ENCODE measurements at regions not wholly inside any gene's neighbourhood (a gene's known extent, or its start where the extent isn't known, plus 50 kb on each side); places are given as distances from the start of the nearest gene placed in this dataset.

DNA sequence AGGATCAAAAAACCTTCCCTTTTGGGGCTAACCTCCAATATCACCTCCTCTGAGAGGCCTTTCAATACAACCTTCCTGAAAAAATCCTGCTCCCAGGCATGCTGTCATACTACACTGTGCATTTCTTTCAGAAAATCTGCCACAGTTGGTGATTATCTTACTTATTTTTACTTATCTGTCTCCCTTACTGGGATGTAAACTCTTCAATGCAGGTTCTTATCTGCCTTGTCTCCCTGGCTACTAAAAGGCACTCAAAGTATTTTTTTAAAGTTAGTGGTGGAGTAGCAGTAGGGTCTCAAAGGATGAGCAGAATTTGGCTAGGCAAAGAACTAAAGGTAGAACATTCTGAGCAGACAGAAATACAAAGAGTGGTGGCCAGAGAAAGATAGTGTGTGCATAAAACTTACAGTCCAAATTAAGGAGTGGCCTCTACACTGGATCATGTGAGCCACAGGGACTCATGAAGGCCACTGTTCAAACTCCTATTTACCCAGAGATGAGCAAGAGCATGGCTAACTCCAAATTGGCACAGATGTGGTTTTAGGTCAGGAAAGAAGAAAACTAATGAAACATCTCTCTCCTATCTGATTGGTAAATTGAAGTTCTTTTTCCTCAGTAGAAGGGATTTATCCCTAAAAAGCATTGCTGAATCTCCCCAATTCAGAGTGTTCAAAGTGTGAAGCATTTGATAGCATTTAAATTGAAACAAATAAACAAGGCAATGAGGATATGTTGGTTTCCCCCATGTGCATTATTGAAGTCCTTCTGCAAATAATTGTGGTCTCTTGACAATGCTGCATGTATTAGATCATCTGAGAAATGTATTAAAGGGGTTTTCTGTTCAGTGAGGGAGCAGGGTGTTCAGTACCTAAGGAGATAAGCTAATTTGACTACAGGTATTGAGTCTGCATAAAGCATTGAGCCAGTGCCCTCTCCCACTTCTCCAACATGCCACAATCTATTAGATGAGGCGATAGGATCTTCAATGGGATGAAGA is 285.5 kb downstream of the MREG start:
- H3K36me3 ChIP-seq (ENCODE audit: insufficient read depth, low read length): no peaks in the 10 kb centered on the region
- H3K79me2 ChIP-seq (ENCODE audit: insufficient read depth, low read length): no peaks in the 10 kb centered on the region
- H3K4me1 ChIP-seq (ENCODE audit: insufficient read depth, low read length): peaks cover 48% of the 10 kb centered on the region
- no peaks in the 10 kb centered on the region for H4K20me1 ChIP-seq (ENCODE audit: insufficient read depth, low read length)
- no peak for DNase-seq (ENCODE audit: insufficient read length, low spot score, missing footprints)
- H3K4me2 ChIP-seq (ENCODE audit: insufficient read depth, low read length): peak overlapping the region; percentile 8
- no peaks in the 10 kb centered on the region for H3K27me3 ChIP-seq (ENCODE audit: insufficient read depth, low read length)
- no peaks in the 10 kb centered on the region for H3K9me3 ChIP-seq (ENCODE audit: low read depth, low read length)
- TF ChIP-seq, protein P1, sequence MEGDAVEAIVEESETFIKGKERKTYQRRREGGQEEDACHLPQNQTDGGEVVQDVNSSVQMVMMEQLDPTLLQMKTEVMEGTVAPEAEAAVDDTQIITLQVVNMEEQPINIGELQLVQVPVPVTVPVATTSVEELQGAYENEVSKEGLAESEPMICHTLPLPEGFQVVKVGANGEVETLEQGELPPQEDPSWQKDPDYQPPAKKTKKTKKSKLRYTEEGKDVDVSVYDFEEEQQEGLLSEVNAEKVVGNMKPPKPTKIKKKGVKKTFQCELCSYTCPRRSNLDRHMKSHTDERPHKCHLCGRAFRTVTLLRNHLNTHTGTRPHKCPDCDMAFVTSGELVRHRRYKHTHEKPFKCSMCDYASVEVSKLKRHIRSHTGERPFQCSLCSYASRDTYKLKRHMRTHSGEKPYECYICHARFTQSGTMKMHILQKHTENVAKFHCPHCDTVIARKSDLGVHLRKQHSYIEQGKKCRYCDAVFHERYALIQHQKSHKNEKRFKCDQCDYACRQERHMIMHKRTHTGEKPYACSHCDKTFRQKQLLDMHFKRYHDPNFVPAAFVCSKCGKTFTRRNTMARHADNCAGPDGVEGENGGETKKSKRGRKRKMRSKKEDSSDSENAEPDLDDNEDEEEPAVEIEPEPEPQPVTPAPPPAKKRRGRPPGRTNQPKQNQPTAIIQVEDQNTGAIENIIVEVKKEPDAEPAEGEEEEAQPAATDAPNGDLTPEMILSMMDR (IDR thresholded peaks at IDR 0.05; ENCODE audit: extremely low read depth, low read depth, low read length): no peak
- H3K27ac ChIP-seq (ENCODE audit: low read depth, low read length): peak overlapping the region; percentile 91
- no peak overlapping the region for H3K4me3 ChIP-seq (ENCODE audit: insufficient read depth, low read length)
- H2AFZ ChIP-seq (ENCODE audit: low read length): no peak overlapping the region

DNA sequence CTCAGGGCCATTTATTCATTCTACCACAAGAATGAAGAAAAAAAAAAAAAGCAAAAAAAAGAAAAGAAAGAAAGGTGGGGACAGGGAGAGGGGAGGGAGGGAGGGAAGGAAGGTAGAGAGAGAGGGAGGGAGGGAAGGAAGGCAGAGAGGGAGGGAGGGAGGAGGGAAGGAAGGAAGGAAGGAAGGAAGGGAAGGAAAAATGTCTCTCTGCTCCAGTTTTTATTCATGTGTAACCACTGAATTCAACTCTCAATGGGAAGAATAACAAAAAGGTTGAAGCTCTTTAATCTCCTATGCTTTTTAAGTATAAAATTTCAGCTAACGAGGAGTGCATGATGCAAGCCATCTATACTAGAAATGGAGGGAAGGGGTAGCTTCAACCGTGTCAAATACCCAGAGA is 287.3 kb downstream of the MREG start:
- TF ChIP-seq, protein P1 (IDR thresholded peaks at IDR 0.05; ENCODE audit: extremely low read depth, low read depth, low read length): no peak
- Histone ChIP-seq H3K79me2 (ENCODE audit: insufficient read depth, low read length) (no peaks in the 10 kb centered on the region), H3K27me3 (ENCODE audit: insufficient read depth, low read length) (no peaks in the 10 kb centered on the region), H3K27ac (ENCODE audit: low read depth, low read length) (no peak overlapping the region), H3K36me3 (ENCODE audit: insufficient read depth, low read length) (no peaks in the 10 kb centered on the region), H3K4me1 (ENCODE audit: insufficient read depth, low read length) (peaks cover 55% of the 10 kb centered on the region), H3K9me3 (ENCODE audit: low read depth, low read length) (no peaks in the 10 kb centered on the region), H3K4me3 (ENCODE audit: insufficient read depth, low read length) (no peak overlapping the region), H2AFZ (ENCODE audit: low read length) (no peak overlapping the region), H4K20me1 (ENCODE audit: insufficient read depth, low read length) (no peaks in the 10 kb centered on the region), H3K4me2 (ENCODE audit: insufficient read depth, low read length) (no peak overlapping the region)
- no peak for DNase-seq (ENCODE audit: insufficient read length, low spot score, missing footprints)

DNA sequence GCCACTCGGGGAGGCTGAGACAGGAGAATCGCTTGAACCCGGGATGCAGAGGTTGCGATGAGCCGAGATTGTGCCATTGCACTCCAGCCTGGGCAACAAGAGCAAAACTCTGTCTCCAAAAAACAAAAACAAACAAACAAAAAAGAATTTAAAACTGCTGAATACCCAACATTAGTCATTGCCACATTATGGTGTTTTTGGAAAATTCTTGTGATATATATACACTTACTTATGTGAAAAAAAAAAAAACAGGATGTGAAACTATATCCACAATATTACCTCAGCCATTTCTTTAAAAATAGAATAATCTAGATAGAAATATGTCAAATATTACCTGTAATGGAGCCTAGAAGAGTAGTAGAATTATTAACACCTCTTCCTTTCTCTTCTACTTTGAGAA is 288.3 kb upstream of the FN1 start:
- H3K79me2 ChIP-seq (ENCODE audit: insufficient read depth, low read length): peaks cover 4% of the 10 kb centered on the region
- H3K27ac ChIP-seq (ENCODE audit: low read depth, low read length): peak overlapping the region; percentile 70

DNA sequence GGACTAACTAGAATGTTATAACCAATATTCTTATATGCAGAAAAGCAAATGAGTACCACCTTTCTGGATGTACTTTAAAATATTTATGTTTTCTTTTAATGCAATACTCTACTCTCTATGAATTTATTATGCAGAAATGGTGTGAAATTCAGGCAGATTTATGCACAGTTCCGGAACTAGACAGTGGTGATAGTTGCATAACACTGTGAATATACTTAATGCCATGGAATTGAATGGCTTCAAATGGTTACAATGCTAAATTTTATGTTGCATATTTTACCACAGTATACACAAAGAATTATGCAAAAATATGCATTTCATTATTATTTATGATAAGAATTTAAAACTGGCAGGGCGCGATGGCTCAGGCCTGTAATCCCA is 287.8 kb upstream of the FN1 start:
- H3K27me3 ChIP-seq (ENCODE audit: insufficient read depth, low read length): no peaks in the 10 kb centered on the region
- no peak overlapping the region for H3K4me3 ChIP-seq (ENCODE audit: insufficient read depth, low read length)
- no peak overlapping the region for H3K4me2 ChIP-seq (ENCODE audit: insufficient read depth, low read length)

More for the DNA sequence above, 288.3 kb upstream of the FN1 start:
- H2AFZ ChIP-seq (ENCODE audit: low read length): no peak overlapping the region
- H3K36me3 ChIP-seq (ENCODE audit: insufficient read depth, low read length): peaks cover 4% of the 10 kb centered on the region
- H3K4me3 ChIP-seq (ENCODE audit: insufficient read depth, low read length): no peak overlapping the region
- TF ChIP-seq, protein P1 (IDR thresholded peaks at IDR 0.05; ENCODE audit: extremely low read depth, low read depth, low read length): no peak
- no peaks in the 10 kb centered on the region for H4K20me1 ChIP-seq (ENCODE audit: insufficient read depth, low read length)
- H3K4me1 ChIP-seq (ENCODE audit: insufficient read depth, low read length): peaks cover 51% of the 10 kb centered on the region
- no peaks in the 10 kb centered on the region for H3K27me3 ChIP-seq (ENCODE audit: insufficient read depth, low read length)
- no peak for DNase-seq (ENCODE audit: insufficient read length, low spot score, missing footprints)
- H3K9me3 ChIP-seq (ENCODE audit: low read depth, low read length): no peaks in the 10 kb centered on the region
- no peak overlapping the region for H3K4me2 ChIP-seq (ENCODE audit: insufficient read depth, low read length)

More for the DNA sequence above, 287.8 kb upstream of the FN1 start:
- no peak for DNase-seq (ENCODE audit: insufficient read length, low spot score, missing footprints)
- Histone ChIP-seq H3K4me1 (ENCODE audit: insufficient read depth, low read length) (peaks cover 51% of the 10 kb centered on the region), H3K27ac (ENCODE audit: low read depth, low read length) (peak overlapping the region; percentile 70), H2AFZ (ENCODE audit: low read length) (no peak overlapping the region), H3K79me2 (ENCODE audit: insufficient read depth, low read length) (peaks cover 4% of the 10 kb centered on the region), H3K36me3 (ENCODE audit: insufficient read depth, low read length) (peaks cover 5% of the 10 kb centered on the region), H4K20me1 (ENCODE audit: insufficient read depth, low read length) (no peaks in the 10 kb centered on the region), H3K9me3 (ENCODE audit: low read depth, low read length) (no peaks in the 10 kb centered on the region)
- TF ChIP-seq, protein P1 (IDR thresholded peaks at IDR 0.05; ENCODE audit: extremely low read depth, low read depth, low read length): no peak

Measured in osteoblast (primary cell).